HepG2 (cell line): ENCODE measurements at regions not wholly inside any gene's neighbourhood (a gene's known extent, or its start where the extent isn't known, plus 50 kb on each side); places are given as distances from the start of the nearest gene placed in this dataset.
A peak's percentile ranks its signal among the peaks of the same experiment; 100 is the strongest.

ENCODE experiments used
- ATAC-seq: fragments of 200-7000 bp; cut with Tn5 transposase; 3 replicates; pipeline ENCODE4 v1.9.1; 2020; ENCODE audit warnings: mild to moderate bottlenecking, moderate library complexity
- BruUV-seq: library from RNA; stranded (reverse); fragments of 400-500 nt; replicated peaks from 2 replicates; lab custom pipeline; 2021; lab: Mats Ljungman, UMichigan
- CTCF ChIA-PET: fragments of 300-600 bp; formaldehyde crosslinking; extraction: SDS; loops from one replicate; lab custom pipeline; 2021; ENCODE audit warnings: low total read pairs, inconsistent platforms, low intra/inter-chr PET ratio; lab: Yijun Ruan, JAX
- POLR2A ChIA-PET: fragments of 350-600 bp; sonication (Branson Sonifier 250); formaldehyde crosslinking; loops from one replicate; lab custom pipeline; 2020; ENCODE audit warnings: antibody characterized with exemption, inconsistent platforms; lab: Yijun Ruan, JAX
- DNase-seq: peaks from one replicate; pipeline ENCODE4 v3.0.0-alpha.2; 2015; ENCODE audit warnings: low spot score
- FAIRE-seq: peaks from 3 replicates; lab custom pipeline; 2011; peaks lifted over from hg19 to GRCh38; lab: Jason Lieb, UNC
- H2AFZ ChIP-seq: one replicate; pipeline ENCODE4 v1.6.1; 2011; ENCODE audit warnings: low read length, inconsistent platforms
- H3K27ac ChIP-seq: fragments of 300-600 bp; 3 replicates; pipeline ENCODE4 v1.8.0; 2011; ENCODE audit warnings: mixed run types, mild to moderate bottlenecking, mixed read lengths, low read length, inconsistent platforms; ENCODE audit not compliant: insufficient read depth; ENCODE audit errors: extremely low read length
- H3K27me3 ChIP-seq, 2 experiments: fragments of 200-600 bp in 1 of 2; 2 replicates in 1 of 2; 3 replicates in 1 of 2; pipeline versions ENCODE4 v1.6.0 to v1.8.0; 2011; ENCODE audit warnings: low read length in 2 of 2, mild to moderate bottlenecking in 2 of 2, moderate library complexity in 2 of 2, inconsistent platforms in 1 of 2; ENCODE audit not compliant: insufficient read depth in 2 of 2, control insufficient read depth in 1 of 2
- H3K36me3 ChIP-seq, 2 experiments: fragments of 200-600 bp in 1 of 2; replicated peaks in 1 of 2; 2 replicates in 1 of 2; 3 replicates in 1 of 2; pipeline versions ENCODE4 v1.5.1 to v1.8.0; 2011; ENCODE audit warnings: low read length in 2 of 2, inconsistent platforms in 1 of 2; ENCODE audit not compliant: insufficient read depth in 2 of 2, control insufficient read depth in 1 of 2
- H3K4me1 ChIP-seq: 2 replicates; pipeline ENCODE4 v1.5.1; 2012; ENCODE audit warnings: low read length, inconsistent platforms; ENCODE audit not compliant: insufficient read depth
- H3K4me2 ChIP-seq: 2 replicates; pipeline ENCODE4 v1.6.0; 2011; ENCODE audit warnings: low read depth, low read length, inconsistent platforms
- H3K4me3 ChIP-seq, 3 experiments: fragments of 200-600 bp in 1 of 3; sonication (generic), shearing (Covaris generic) in 1 of 3; replicated peaks in 1 of 3; 2 replicates each; pipeline ENCODE4 v1.5.1; 2011 to 2016; ENCODE audit warnings: low read length in 3 of 3, inconsistent platforms in 2 of 3, low read depth in 2 of 3, mild to moderate bottlenecking in 2 of 3, control low read depth in 1 of 3, mixed read lengths in 1 of 3; ENCODE audit not compliant: insufficient read depth in 1 of 3
- H3K79me2 ChIP-seq: one replicate; pipeline ENCODE4 v1.6.1; 2011; ENCODE audit warnings: low read length, inconsistent platforms; ENCODE audit not compliant: insufficient read depth
- H3K9ac ChIP-seq: 2 replicates; pipeline ENCODE4 v1.6.0; 2011; ENCODE audit warnings: mild to moderate bottlenecking, low read depth, low read length, inconsistent platforms; ENCODE audit not compliant: insufficient read depth
- H3K9me3 ChIP-seq: 2 replicates; pipeline ENCODE4 v1.5.1; 2012; ENCODE audit warnings: mild to moderate bottlenecking, low read length
- H4K20me1 ChIP-seq: 2 replicates; pipeline ENCODE4 v1.6.0; 2011; ENCODE audit warnings: inconsistent platforms, mild to moderate bottlenecking, low read length, moderate library complexity; ENCODE audit not compliant: insufficient read depth
- JDP2 ChIP-seq: sonication (generic); formaldehyde crosslinking; IDR thresholded peaks from 2 replicates; pipeline ENCODE4 v1.8.1; 2022; ENCODE audit warnings: missing genetic modification reagents, borderline replicate concordance
- ZBTB40 ChIP-seq, 2 experiments: fragments of 450-650 bp in 1 of 2; sonication (generic) in 1 of 2; formaldehyde crosslinking in 1 of 2; IDR thresholded peaks; 2 replicates each; pipeline versions ENCODE4 v1.6.1 to v1.8.0; 2016 to 2022; ENCODE audit warnings: antibody characterized with exemption in 1 of 2, mild to moderate bottlenecking in 1 of 2, missing genetic modification reagents in 1 of 2
- WGBS: methylation state at CpG from one replicate; pipeline ENCODE4 v1.1.6; 2017; ENCODE audit warnings: low lambda C conversion rate; 5-methylcytosine and 5-hydroxymethylcytosine counted together
- in situ Hi-C: cut with HindIII; loops from 2 replicates; pipeline ENCODE4 v1.10.0; 2017; ENCODE audit warnings: low pct_unique_long_range_greater_than_20kb; ENCODE audit not compliant: extremely low pct_ligation_motif_present
- intact Hi-C: fragments of 100-400 bp; cut with micrococcal nuclease; formaldehyde crosslinking; loops from one replicate; pipeline ENCODE4 v1.10.0; 2022; ENCODE audit not compliant: unreplicated experiment

- no peak overlapping the region for H2AFZ ChIP-seq
- TF ChIP-seq JDP2 (CRISPR knock-in tag) (no peak), ZBTB40 (IDR thresholded peaks at IDR 0.05) (0 out of 2 replicates have a peak, but pooled peaks have one; percentile 20), ZBTB40 (CRISPR knock-in tag; IDR thresholded peaks at IDR 0.05) (peak; percentile 76)
- no peak overlapping the region for H3K27ac ChIP-seq
- no peaks in the 10 kb centered on the region for H3K79me2 ChIP-seq
- WGBS = 67% methylated on average over 9 of the region's 9 CpGs
- no peaks in the 10 kb centered on the region for H3K36me3 ChIP-seq
- H3K27me3 ChIP-seq = peaks cover 4 to 6% of the 10 kb centered on the region in 2 experiments; a peak in 3 of 5 replicates
- no peak overlapping the region for H3K4me3 ChIP-seq
- ChIA-PET CTCF (no interaction called here), POLR2A (no interaction called here)
- H3K9me3 ChIP-seq = no peaks in the 10 kb centered on the region
- no TSS peak for BruUV-seq
- ATAC-seq = no peak
- FAIRE-seq = no peak
- no peak for DNase-seq
- H3K4me2 ChIP-seq = no peak overlapping the region
- H3K9ac ChIP-seq = no peak overlapping the region
- intact Hi-C loops = no loop called here
- H3K4me1 ChIP-seq = peaks cover 13% of the 10 kb centered on the region
- in situ Hi-C loops = no loop called here
- H4K20me1 ChIP-seq = no peaks in the 10 kb centered on the region
These were observed 219.6 kb downstream of the RPS24 start for GRCh38 chr10:78253063-78253853.
